ENCODE measurements at regions not wholly inside any gene's neighbourhood (a gene's known extent, or its start where the extent isn't known, plus 50 kb on each side); places are given as distances from the start of the nearest gene placed in this dataset.

DNA sequence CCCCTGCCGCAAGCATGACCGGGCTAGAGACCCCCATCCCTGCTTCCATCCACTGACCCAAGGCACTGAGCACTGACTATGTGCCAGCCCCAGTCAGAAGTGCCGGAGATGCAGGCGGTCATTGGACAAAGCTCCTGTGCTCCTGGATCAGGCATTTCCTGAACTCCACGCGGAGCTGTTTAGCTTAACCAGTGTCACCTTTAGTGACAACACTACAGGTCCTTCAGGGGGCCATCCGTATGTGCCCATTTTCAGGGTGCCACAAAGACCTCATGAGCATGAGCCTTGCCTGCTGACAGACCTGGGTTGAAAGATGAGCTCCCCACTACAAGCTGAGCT lies 63.0 kb upstream of the FGF3 start:
- DNase-seq (ENCODE audit: low read depth, low spot score) (no peak), FAIRE-seq (no peak), ATAC-seq (no peak)
- Histone ChIP-seq H3K36me3 (ENCODE audit: control insufficient read depth in 2 of 2, insufficient read depth in 2 of 2, low read length in 1 of 2) (no peaks in the 10 kb centered on the region), H3K4me1 (ENCODE audit: control insufficient read depth, insufficient read depth, low read length) (no peaks in the 10 kb centered on the region), H3K9ac (ENCODE audit: control insufficient read depth, insufficient read depth, low read length) (no peak overlapping the region), H3K79me2 (ENCODE audit: control insufficient read depth, insufficient read depth, low read length) (no peaks in the 10 kb centered on the region), H4K20me1 (ENCODE audit: control insufficient read depth, insufficient read depth) (no peaks in the 10 kb centered on the region), H2AFZ (ENCODE audit: control insufficient read depth, low read depth, low read length) (no peak overlapping the region), H3K4me3 (no peak overlapping the region), H3K27me3 (replicated peaks in 1 of 2; ENCODE audit: control insufficient read depth in 2 of 2, insufficient read depth in 2 of 2, low read length in 1 of 2) (no peaks in the 10 kb centered on the region; a peak in 2 of 4 replicates), H3K9me3 (replicated peaks; ENCODE audit: control insufficient read depth, insufficient read depth, low read length) (no peaks in the 10 kb centered on the region), H3K4me2 (ENCODE audit: control insufficient read depth, insufficient read depth) (no peak overlapping the region), H3K27ac (ENCODE audit: control insufficient read depth, insufficient read depth) (no peak overlapping the region)
- POLR2A ChIA-PET: no interaction called here
- CTCF ChIA-PET: interaction anchor here (1.0 kb wide), 1 partner anchor 27 kb away, joined by 4 read pairs; no protein-coding TSS in a partner anchor
- SMC1A ChIA-PET (ENCODE audit: uncharacterized antibody, unreplicated experiment): no interaction called here
- in situ Hi-C loops (cut with MboI) (no loop called here), intact Hi-C loops (cut with micrococcal nuclease; ENCODE audit: unreplicated experiment) (no loop called here)
- BruUV-seq (replicated peaks): no TSS peak
- WGBS (ENCODE audit: insufficient coverage, insufficient replicate concordance, low lambda C conversion rate, missing lambda C conversion rate): 67% methylated on average over 7 of the region's 7 CpGs
- TF ChIP-seq BRCA1 (IDR thresholded peaks at IDR 0.05; ENCODE audit: low read depth, low read length) (no peak), POU2F2 (IDR thresholded peaks at IDR 0.05; ENCODE audit: borderline replicate concordance, low read depth, low read length) (no peak), RUNX3 (IDR thresholded peaks at IDR 0.05; ENCODE audit: low read length) (no peak), SP1 (IDR thresholded peaks at IDR 0.05; ENCODE audit: low read depth, low read length) (no peak)
- RAD21 ChIA-PET (ENCODE audit: unreplicated experiment): no interaction called here

DNA sequence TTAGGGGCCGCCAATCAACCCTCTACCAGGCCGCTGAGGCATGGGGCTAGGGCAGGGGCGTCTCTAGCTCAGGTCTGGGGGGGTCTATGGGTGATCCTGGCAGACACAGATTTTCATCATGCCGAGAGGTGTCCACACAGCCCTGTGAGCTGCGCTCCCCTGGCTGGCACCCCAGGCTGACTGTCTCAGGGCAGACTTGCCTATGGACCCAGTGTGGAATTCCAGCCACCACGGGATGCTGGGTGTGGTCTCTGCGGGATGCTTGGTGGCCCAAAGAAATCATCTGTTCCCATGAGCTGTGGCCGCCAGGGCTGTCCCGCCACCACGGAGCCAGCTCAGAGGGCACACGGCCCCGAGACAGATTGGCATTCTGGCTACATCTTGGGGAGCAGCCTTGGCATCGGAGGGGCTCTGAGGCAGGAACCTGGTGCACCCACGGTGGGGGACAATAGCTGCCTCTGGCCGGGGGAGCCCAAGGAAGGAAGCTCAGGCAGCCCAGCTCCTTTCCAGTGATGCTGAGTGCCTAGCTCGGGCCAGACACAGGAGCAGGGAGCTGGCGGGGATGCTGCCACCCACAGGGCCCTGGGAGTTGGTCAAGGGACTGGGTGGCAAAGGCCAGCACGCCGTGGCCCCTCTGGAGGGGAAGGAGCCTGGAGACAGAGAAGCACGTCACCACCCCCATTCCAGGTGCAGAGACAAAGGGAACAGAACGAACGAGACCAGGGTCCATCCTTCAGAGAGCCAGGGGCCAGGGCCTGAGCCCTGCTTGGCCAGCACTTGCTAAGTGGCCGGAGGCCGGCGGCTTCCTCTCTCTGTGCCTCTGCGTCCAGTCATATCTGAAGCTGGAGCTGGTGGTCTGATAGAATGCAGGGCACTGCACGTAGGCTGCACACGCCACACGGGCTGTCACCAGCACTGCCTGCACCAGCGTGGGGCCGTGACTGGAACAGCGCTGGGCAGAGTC lies 64.4 kb upstream of the FGF3 start:
- ChIA-PET RAD21 (ENCODE audit: unreplicated experiment) (no interaction called here), POLR2A (no interaction called here), CTCF (no interaction called here), SMC1A (ENCODE audit: uncharacterized antibody, unreplicated experiment) (no interaction called here)
- H4K20me1 ChIP-seq (ENCODE audit: control insufficient read depth, insufficient read depth): no peaks in the 10 kb centered on the region
- H3K27ac ChIP-seq (ENCODE audit: control insufficient read depth, insufficient read depth): no peak overlapping the region
- H3K36me3 ChIP-seq (ENCODE audit: control insufficient read depth in 2 of 2, insufficient read depth in 2 of 2, low read length in 1 of 2): no peaks in the 10 kb centered on the region
- DNase-seq (ENCODE audit: low read depth, low spot score) (no peak), FAIRE-seq (no peak), ATAC-seq (no peak)
- no peak overlapping the region for H2AFZ ChIP-seq (ENCODE audit: control insufficient read depth, low read depth, low read length)
- intact Hi-C loops (cut with micrococcal nuclease; ENCODE audit: unreplicated experiment): no loop called here
- TF ChIP-seq, protein P1, sequence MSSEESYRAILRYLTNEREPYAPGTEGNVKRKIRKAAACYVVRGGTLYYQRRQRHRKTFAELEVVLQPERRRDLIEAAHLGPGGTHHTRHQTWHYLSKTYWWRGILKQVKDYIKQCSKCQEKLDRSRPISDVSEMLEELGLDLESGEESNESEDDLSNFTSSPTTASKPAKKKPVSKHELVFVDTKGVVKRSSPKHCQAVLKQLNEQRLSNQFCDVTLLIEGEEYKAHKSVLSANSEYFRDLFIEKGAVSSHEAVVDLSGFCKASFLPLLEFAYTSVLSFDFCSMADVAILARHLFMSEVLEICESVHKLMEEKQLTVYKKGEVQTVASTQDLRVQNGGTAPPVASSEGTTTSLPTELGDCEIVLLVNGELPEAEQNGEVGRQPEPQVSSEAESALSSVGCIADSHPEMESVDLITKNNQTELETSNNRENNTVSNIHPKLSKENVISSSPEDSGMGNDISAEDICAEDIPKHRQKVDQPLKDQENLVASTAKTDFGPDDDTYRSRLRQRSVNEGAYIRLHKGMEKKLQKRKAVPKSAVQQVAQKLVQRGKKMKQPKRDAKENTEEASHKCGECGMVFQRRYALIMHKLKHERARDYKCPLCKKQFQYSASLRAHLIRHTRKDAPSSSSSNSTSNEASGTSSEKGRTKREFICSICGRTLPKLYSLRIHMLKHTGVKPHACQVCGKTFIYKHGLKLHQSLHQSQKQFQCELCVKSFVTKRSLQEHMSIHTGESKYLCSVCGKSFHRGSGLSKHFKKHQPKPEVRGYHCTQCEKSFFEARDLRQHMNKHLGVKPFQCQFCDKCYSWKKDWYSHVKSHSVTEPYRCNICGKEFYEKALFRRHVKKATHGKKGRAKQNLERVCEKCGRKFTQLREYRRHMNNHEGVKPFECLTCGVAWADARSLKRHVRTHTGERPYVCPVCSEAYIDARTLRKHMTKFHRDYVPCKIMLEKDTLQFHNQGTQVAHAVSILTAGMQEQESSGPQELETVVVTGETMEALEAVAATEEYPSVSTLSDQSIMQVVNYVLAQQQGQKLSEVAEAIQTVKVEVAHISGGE (CRISPR knock-in tag; IDR thresholded peaks at IDR 0.05): no peak
- TF ChIP-seq ESRRA (IDR thresholded peaks at IDR 0.05; ENCODE audit: low read length) (no peak), IRF4 (IDR thresholded peaks at IDR 0.05; ENCODE audit: low read depth, low read length) (no peak), PML (IDR thresholded peaks at IDR 0.05; ENCODE audit: low read length) (no peak)
- H3K4me3 ChIP-seq: no peak overlapping the region
- no peaks in the 10 kb centered on the region for H3K9me3 ChIP-seq (replicated peaks; ENCODE audit: control insufficient read depth, insufficient read depth, low read length)
- BruUV-seq (replicated peaks): no TSS peak
- in situ Hi-C loops (cut with MboI): no loop called here
- WGBS (ENCODE audit: insufficient coverage, insufficient replicate concordance, low lambda C conversion rate, missing lambda C conversion rate): 31% methylated on average over 32 of the region's 32 CpGs
- no peak overlapping the region for H3K4me2 ChIP-seq (ENCODE audit: control insufficient read depth, insufficient read depth)
- H3K79me2 ChIP-seq (ENCODE audit: control insufficient read depth, insufficient read depth, low read length): no peaks in the 10 kb centered on the region
- H3K27me3 ChIP-seq (replicated peaks in 1 of 2; ENCODE audit: control insufficient read depth in 2 of 2, insufficient read depth in 2 of 2, low read length in 1 of 2): no peaks in the 10 kb centered on the region
- no peaks in the 10 kb centered on the region for H3K4me1 ChIP-seq (ENCODE audit: control insufficient read depth, insufficient read depth, low read length)
- H3K9ac ChIP-seq (ENCODE audit: control insufficient read depth, insufficient read depth, low read length): no peak overlapping the region

All from GM12878 (cell line).